Central memory CD8-positive, alpha-beta T cell (primary cell): ENCODE measurements at regions not wholly inside any gene's neighbourhood (a gene's known extent, or its start where the extent isn't known, plus 50 kb on each side); places are given as distances from the start of the nearest gene placed in this dataset.
A peak's percentile ranks its signal among the peaks of the same experiment; 100 is the strongest.

Source experiments
- ATAC-seq: fragments of 150-1000 bp; cut with Tn5 transposase; replicated peaks from 2 replicates; pipeline ENCODE4 v1.10.0; 2022; ENCODE audit warnings: mild to moderate bottlenecking, moderate FRiP score, moderate number of reproducible peaks; ENCODE audit not compliant: poor library complexity, severe bottlenecking; ENCODE audit errors: extremely low read depth
- DNase-seq, 2 donors: peaks; one replicate each; pipeline ENCODE4 v3.0.0; 2021; ENCODE audit warnings: low spot score in 2 of 2
- H3K27ac Mint-ChIP-seq: one replicate; pipeline ENCODE4 v1.8.0; 2022; ENCODE audit warnings: low read depth, mild to moderate bottlenecking, moderate library complexity, mixed read lengths
- H3K27me3 Mint-ChIP-seq: one replicate; pipeline ENCODE4 v1.8.0; 2022; ENCODE audit warnings: mixed read lengths
- H3K36me3 Mint-ChIP-seq: one replicate; pipeline ENCODE4 v1.8.0; 2022; ENCODE audit warnings: mild to moderate bottlenecking, moderate library complexity, mixed read lengths; ENCODE audit not compliant: insufficient read depth
- H3K4me1 Mint-ChIP-seq: one replicate; pipeline ENCODE4 v1.8.0; 2022; ENCODE audit warnings: mixed read lengths
- H3K4me3 Mint-ChIP-seq: one replicate; pipeline ENCODE4 v1.8.0; 2022; ENCODE audit warnings: mild to moderate bottlenecking, moderate library complexity, mixed read lengths
- H3K9me3 Mint-ChIP-seq: one replicate; pipeline ENCODE4 v1.8.0; 2022; ENCODE audit warnings: mixed read lengths

- Mint-ChIP-seq H3K27me3 (no peaks in the 10 kb centered on the region), H3K9me3 (no peaks in the 10 kb centered on the region), H3K36me3 (no peaks in the 10 kb centered on the region), H3K4me1 (peaks cover 6% of the 10 kb centered on the region), H3K27ac (no peak overlapping the region), H3K4me3 (no peak overlapping the region)
- DNase-seq (no peak), ATAC-seq (no peak)
Observed at GRCh38 chr5:67530609-67531255, 334.1 kb upstream of the CD180 start.

GRCh38 chr5:67528953-67529352 lies 332.4 kb upstream of the CD180 start:
- H3K9me3 Mint-ChIP-seq: no peaks in the 10 kb centered on the region
- no peaks in the 10 kb centered on the region for H3K36me3 Mint-ChIP-seq
- no peak overlapping the region for H3K27ac Mint-ChIP-seq
- no peak for ATAC-seq
- peaks cover 6% of the 10 kb centered on the region for H3K4me1 Mint-ChIP-seq
- no peak overlapping the region for H3K4me3 Mint-ChIP-seq
- H3K27me3 Mint-ChIP-seq: no peaks in the 10 kb centered on the region
- no peak for DNase-seq

GRCh38 chr5:67526793-67527192 lies 330.2 kb upstream of the CD180 start:
- no peak overlapping the region for H3K4me3 Mint-ChIP-seq
- no peaks in the 10 kb centered on the region for H3K36me3 Mint-ChIP-seq
- no peak overlapping the region for H3K27ac Mint-ChIP-seq
- H3K9me3 Mint-ChIP-seq: no peaks in the 10 kb centered on the region
- no peaks in the 10 kb centered on the region for H3K27me3 Mint-ChIP-seq
- DNase-seq (no peak), ATAC-seq (no peak)
- H3K4me1 Mint-ChIP-seq: peaks cover 6% of the 10 kb centered on the region

DNA sequence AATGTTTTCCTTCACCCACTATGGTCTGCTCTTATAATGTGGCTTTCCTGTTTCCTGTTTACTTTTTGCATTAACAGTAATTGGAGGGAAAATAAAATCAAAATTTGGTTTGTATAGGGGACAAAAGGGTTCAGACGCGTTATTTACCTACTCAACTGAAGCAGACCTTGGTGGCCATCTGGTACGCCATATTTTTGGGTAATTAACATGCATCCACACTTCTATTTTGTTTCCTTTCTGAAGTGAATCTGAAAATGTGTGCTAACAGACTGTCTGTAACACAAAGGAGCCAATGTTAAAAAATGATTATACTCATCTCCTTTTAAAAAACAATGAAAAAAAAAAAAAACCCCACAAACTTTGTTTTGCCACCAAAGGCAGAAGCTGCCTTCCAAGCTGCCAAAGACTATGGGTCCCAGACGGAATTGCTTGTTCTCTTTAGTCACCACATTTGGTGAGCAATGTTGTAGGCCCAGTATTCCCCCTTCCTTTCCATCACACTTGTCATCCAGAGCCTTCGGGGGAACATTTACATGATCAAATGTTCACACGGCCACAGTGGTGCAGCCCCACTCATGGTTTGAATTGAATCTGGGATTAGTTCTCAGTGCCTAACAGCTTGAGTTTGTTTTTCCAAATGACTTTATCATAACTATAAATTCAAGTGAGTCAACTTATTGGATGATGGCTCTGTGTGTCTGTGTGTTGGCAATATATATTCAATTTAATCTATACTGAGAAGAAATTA lies 323.7 kb upstream of the CD180 start:
- ATAC-seq (no peak), DNase-seq (no peak)
- no peaks in the 10 kb centered on the region for H3K27me3 Mint-ChIP-seq
- H3K4me3 Mint-ChIP-seq: no peak overlapping the region
- H3K9me3 Mint-ChIP-seq: no peaks in the 10 kb centered on the region
- peak overlapping the region; percentile 11 for H3K27ac Mint-ChIP-seq
- peaks cover 36% of the 10 kb centered on the region for H3K4me1 Mint-ChIP-seq
- H3K36me3 Mint-ChIP-seq: peaks cover 1% of the 10 kb centered on the region

GRCh38 chr5:67518227-67518626 lies 321.6 kb upstream of the CD180 start:
- peaks cover 57% of the 10 kb centered on the region for H3K4me1 Mint-ChIP-seq

DNA sequence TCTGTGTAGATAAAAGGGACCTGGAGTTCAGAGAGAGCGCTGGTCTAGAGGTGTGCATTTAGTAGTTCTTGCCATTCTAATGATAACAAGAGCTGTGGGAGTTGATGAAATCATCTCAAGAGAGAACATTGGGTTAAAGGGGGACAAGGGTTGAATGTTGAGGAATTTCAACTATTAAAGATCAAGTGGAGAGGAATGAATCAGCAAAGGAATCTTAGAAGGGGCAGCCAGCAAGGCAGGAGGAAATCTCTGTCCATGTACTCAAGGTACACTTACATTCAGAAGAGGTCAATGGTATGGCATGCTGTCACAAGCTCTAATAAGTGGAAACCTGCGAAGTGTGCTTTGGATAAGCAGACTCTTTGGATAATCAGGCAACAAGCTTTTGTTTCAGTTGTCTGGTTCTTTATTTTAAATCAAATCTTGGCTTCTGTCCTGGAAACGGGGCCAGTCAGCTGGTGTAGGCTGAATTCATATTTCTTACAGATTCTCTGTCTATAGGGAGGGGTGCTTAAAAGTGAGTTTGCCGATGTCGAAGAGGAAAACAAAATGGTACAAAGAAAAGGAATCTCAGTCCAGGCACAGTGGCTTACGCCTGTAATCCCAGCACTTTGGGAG lies 320.5 kb upstream of the CD180 start:
- Mint-ChIP-seq H3K36me3 (peaks cover 5% of the 10 kb centered on the region), H3K27me3 (no peaks in the 10 kb centered on the region), H3K27ac (no peak overlapping the region), H3K4me3 (no peak overlapping the region), H3K9me3 (no peaks in the 10 kb centered on the region), H3K4me1 (peaks cover 60% of the 10 kb centered on the region)
- ATAC-seq: no peak
- DNase-seq: no peak

More at GRCh38 chr5:67518227-67518626, 321.6 kb upstream of the CD180 start:
- H3K9me3 Mint-ChIP-seq: no peaks in the 10 kb centered on the region
- H3K36me3 Mint-ChIP-seq: peaks cover 5% of the 10 kb centered on the region
- no peak for ATAC-seq
- DNase-seq: no peak
- no peak overlapping the region for H3K4me3 Mint-ChIP-seq
- H3K27ac Mint-ChIP-seq: no peak overlapping the region
- H3K27me3 Mint-ChIP-seq: no peaks in the 10 kb centered on the region

- H3K9me3 Mint-ChIP-seq: no peaks in the 10 kb centered on the region
- H3K27ac Mint-ChIP-seq: peak overlapping the region; percentile 53
- H3K36me3 Mint-ChIP-seq: peaks cover 5% of the 10 kb centered on the region
- ATAC-seq (peak; percentile 81), DNase-seq (peak in 1 of 2 donors; percentile 15)
- H3K27me3 Mint-ChIP-seq: no peaks in the 10 kb centered on the region
- peaks cover 64% of the 10 kb centered on the region for H3K4me1 Mint-ChIP-seq
- H3K4me3 Mint-ChIP-seq: peak overlapping the region; percentile 57
Observed at GRCh38 chr5:67515762-67516161, 319.2 kb upstream of the CD180 start.

- Mint-ChIP-seq H3K27ac (peak overlapping the region; percentile 53), H3K4me3 (peak overlapping the region; percentile 57)
- peak in 1 of 2 donors; percentile 53 for DNase-seq
Observed at GRCh38 chr5:67515020-67515689, 318.6 kb upstream of the CD180 start.

DNA sequence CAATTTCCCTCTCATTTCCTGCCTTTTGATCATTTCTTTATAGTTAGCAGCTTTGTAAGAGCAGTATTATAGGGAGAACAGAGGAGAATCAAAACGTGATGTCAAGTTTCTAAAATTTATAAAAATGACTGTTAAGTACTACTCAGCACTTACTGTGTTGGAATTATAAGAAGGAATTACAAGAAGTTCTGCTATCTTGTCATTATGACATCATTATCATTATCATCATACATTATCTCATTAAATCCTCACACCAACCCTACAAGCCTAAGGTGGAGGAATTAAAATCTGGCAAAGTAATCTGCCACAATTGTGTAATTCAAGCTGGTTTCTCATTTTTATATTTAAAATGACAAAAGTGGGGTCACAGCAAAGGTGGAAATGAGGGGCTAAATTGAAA lies 316.2 kb upstream of the CD180 start:
- H3K27ac Mint-ChIP-seq: no peak overlapping the region
- DNase-seq (no peak), ATAC-seq (no peak)
- no peaks in the 10 kb centered on the region for H3K9me3 Mint-ChIP-seq
- peaks cover 58% of the 10 kb centered on the region for H3K4me1 Mint-ChIP-seq
- no peak overlapping the region for H3K4me3 Mint-ChIP-seq
- H3K36me3 Mint-ChIP-seq: peaks cover 5% of the 10 kb centered on the region
- no peaks in the 10 kb centered on the region for H3K27me3 Mint-ChIP-seq

More at GRCh38 chr5:67515020-67515689, 318.6 kb upstream of the CD180 start:
- ATAC-seq: peak; percentile 76
- Mint-ChIP-seq H3K9me3 (no peaks in the 10 kb centered on the region), H3K36me3 (peaks cover 5% of the 10 kb centered on the region), H3K27me3 (no peaks in the 10 kb centered on the region), H3K4me1 (peaks cover 65% of the 10 kb centered on the region)

DNA sequence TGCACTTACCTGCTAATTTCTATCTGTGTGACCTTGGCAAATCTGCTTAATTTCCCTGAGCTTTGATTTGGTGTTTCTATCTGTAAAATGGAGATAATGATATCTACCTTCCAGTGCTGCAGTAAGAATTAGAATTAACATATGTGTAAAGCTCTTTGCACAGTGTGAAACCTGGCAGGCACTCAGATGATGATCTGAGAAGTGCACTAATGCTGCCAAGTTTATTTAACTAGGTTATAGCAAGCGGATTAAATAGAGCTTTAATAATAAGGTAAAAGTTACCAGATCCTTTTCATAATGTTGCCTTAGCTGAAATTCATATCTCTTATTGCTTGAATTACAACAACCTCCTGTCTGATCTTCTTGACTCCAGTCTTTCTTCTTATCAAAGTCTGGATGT lies 315.3 kb upstream of the CD180 start:
- Mint-ChIP-seq H3K27me3 (no peaks in the 10 kb centered on the region), H3K9me3 (no peaks in the 10 kb centered on the region), H3K4me3 (no peak overlapping the region), H3K27ac (no peak overlapping the region), H3K4me1 (peaks cover 54% of the 10 kb centered on the region), H3K36me3 (peaks cover 5% of the 10 kb centered on the region)
- no peak for ATAC-seq
- DNase-seq: no peak

DNA sequence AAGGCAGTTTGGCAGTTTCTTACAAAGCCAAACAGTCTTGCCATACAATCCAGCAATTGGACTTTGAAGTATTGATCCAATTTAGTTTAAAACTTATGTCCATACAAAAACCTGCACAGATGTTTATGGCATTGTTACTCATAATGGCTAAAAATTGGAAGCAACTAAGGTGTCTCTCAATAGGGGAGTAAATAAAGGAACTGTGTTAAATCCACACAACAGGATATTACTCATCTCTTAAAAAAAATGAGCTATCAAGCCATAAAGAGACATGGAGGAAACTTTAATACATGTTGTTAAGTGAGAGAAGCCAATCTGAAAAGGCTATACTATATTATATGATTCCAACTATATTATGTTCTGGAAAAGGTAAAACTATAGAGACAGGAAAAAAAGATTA lies 313.6 kb upstream of the CD180 start:
- Mint-ChIP-seq H3K27me3 (no peaks in the 10 kb centered on the region), H3K27ac (peak overlapping the region; percentile 29), H3K4me1 (peaks cover 39% of the 10 kb centered on the region), H3K4me3 (no peak overlapping the region), H3K36me3 (peaks cover 3% of the 10 kb centered on the region), H3K9me3 (no peaks in the 10 kb centered on the region)
- no peak for DNase-seq
- no peak for ATAC-seq

DNA sequence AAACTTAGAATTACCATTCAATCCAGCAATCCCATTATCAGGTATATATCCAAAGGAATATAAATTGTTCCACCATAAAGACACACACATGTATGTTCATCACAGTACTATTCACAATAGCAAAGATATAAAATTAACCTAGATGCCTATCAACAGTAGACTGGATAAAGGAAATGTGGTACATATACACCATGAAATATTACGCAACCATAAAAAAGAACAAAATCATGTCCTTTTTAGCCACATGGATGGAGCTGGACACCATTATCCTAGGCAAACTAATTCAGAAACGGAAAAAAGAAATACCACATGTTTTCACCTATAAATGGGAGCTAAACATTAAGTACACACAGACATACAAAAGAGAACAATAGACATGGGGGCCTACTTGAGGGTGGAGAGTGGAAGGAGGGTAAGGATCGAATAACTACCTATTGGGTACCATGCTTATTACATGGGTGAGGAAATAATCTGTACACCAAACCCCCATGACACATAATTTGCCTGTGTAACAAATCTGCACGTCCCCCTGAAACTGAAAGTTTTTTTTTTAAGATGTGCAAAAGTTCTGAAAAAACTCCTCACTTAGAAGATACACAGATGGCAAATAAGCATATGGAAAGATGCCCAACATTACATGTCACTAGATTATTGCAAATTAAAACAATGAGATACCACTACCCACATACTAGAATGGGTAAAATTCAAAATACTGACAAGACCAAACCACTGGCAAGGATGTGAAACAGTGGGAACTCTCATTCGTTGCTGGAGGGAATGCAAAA lies 313.0 kb upstream of the CD180 start:
- Mint-ChIP-seq H3K4me1 (peaks cover 33% of the 10 kb centered on the region), H3K4me3 (no peak overlapping the region), H3K9me3 (no peaks in the 10 kb centered on the region), H3K36me3 (no peaks in the 10 kb centered on the region), H3K27me3 (no peaks in the 10 kb centered on the region), H3K27ac (no peak overlapping the region)
- no peak for ATAC-seq
- no peak for DNase-seq
